CD4-positive, alpha-beta T cell treated with Interleukin-15 for 1 hour (primary cell): ENCODE measurements at regions not wholly inside any gene's neighbourhood (a gene's known extent, or its start where the extent isn't known, plus 50 kb on each side); places are given as distances from the start of the nearest gene placed in this dataset.
"Not testable (repeated sequence)": the region's sequence is repeated elsewhere in the genome, so short reads cannot be mapped to it uniquely, and the experiment has no call there.

ENCODE experiments used
- DNase-seq: peaks from one replicate; pipeline ENCODE4 v3.0.0-alpha.2; 2020

- no peak for DNase-seq
Observed at GRCh38 chr2:234898534-234899053, 53.2 kb upstream of the SH3BP4 start.

GRCh38 chr2:234888442-234888841 lies 63.4 kb upstream of the SH3BP4 start:
- not testable (repeated sequence) for DNase-seq

DNA sequence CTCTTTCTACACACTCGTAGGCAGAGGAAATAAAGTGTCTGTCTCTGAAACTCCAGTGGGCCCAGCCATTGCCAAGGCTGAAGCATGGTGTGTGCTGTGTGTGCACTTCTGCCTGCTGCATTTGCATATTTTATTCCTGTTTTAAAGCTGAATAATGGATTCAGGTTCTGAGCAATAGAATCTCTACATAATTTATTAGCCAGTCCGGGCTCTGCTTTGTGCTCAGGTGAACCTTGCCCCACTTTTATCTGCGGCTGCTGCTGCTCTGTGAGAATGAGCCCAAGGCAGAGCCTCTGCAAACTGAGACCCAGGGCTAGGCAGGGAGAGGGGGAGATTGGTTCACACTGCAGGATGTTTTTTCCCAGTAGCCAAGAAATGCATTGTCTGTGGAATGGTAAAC lies 64.6 kb upstream of the SH3BP4 start:
- no peak for DNase-seq

DNA sequence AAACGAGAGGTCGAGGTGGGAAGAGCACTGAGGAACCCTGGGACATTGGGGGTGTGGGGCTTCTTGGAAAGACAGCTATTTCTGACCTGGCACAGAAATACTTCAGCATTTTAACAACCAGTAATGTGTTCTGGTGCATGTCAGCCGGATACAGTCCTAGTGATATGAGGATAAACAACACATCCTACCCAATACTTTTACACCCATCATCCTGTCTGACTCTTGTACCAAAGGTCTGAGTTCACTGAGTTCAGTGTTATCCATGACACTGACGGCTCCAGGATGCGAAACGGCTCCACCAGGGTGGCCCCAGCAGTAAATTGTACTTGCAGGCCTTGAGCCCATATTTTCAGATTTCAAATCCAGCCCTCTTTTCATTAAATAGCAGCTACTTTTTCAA lies 65.9 kb upstream of the SH3BP4 start:
- DNase-seq = no peak

- DNase-seq = no peak
Observed at GRCh38 chr2:234885118-234885517, 66.7 kb upstream of the SH3BP4 start.

GRCh38 chr2:234884591-234884990 lies 67.2 kb upstream of the SH3BP4 start:
- DNase-seq = no peak

- peak; percentile 30 for DNase-seq
Observed at GRCh38 chr2:234881413-234882241, 70.2 kb upstream of the SH3BP4 start.

GRCh38 chr2:234880551-234881211 lies 71.1 kb upstream of the SH3BP4 start:
- DNase-seq = no peak

- DNase-seq = no peak
Observed at GRCh38 chr2:234879671-234880455, 72.0 kb upstream of the SH3BP4 start.

DNA sequence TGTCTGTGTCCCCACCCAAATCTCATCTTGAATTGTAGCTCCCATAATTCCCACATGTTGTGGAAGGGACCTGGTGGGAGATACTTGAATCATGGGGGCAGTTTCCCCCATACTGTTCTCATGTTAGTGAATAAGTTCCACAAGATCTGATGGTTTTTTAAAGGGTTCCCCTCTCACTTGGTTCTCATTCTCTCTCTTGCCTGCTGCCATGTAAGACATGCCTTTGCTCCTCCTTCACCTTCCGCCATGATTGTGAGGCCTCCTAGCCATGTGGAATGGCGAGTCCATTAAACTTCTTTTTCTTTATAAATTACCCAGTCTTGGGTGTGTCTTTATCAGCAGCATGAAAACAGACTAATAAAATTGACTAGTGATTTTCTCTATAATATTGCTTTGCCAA lies 75.2 kb upstream of the SH3BP4 start:
- not testable (repeated sequence) for DNase-seq

DNA sequence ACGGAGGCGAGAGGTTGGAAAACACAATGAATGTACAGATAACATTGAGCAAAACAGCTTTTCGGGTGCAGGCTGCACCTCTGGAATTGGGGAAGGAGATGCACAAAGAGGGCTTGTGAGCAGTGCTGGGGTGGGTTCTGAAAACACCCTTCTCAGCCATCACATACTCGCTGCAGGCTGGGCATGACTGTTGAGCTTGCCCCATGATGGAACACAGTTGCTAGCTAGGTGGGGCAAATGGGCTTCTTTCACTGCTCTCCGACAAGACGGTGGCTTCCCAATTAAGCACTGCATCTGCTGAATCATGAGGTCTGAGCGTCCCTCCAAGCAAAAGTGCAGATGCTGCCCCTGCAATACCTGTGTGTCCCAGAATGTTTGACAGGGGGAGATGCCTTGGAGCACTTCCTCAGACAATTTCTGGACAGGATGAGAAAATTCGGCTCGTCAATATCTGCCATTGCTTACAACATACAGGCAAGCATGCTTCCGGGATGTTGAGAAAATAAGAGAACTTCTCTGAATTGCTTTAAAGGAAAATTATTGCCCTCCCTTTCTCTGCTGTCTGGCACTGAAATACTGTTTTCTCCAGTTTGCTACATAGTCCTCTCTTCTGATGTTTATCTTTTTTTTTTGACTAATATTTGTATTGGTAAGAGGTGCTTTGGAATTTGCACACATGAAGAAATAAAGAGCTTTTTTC lies 77.3 kb upstream of the SH3BP4 start:
- DNase-seq = no peak

DNA sequence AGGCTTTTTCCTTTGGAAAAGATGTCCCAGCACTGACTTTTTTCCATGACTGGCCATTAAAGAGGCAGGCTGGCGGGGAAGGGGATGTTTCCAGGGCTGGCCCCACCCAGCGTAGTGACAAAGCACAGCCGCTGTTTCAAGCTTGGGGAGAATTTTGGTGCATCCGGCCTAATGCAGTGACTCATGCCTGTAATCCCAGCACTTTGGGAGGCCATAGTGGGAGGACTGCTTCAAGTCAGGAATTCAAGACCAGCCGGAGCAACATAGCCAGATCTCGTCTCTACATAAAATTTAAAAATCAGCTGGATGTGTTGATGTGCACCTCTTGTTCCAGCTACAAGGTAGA lies 78.0 kb upstream of the SH3BP4 start:
- no peak for DNase-seq

- no peak for DNase-seq
Observed at GRCh38 chr2:234873103-234873827, 78.6 kb upstream of the SH3BP4 start.

- no peak for DNase-seq
Observed at GRCh38 chr2:234869969-234870368, 81.8 kb upstream of the SH3BP4 start.

GRCh38 chr2:234869164-234869563 lies 82.7 kb upstream of the SH3BP4 start:
- DNase-seq = no peak

DNA sequence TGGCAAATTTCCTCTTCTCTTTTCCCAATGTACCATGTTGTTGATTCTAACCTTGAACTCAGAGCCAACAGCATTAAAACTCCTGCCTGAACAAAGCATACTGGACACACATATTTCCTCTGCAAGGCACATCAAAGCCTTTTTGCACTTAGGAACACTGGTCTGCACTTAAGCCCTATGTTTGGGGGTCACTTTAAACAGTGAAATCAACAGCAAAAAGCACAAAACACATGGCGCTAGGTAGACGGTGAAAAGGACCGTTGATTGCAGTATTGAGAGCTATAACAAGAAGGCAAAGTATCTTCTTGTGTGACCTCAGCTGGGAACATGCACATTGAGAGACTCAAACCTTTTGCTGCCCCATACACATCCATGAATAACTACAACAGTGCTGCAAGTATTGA lies 83.9 kb upstream of the SH3BP4 start:
- no peak for DNase-seq

DNA sequence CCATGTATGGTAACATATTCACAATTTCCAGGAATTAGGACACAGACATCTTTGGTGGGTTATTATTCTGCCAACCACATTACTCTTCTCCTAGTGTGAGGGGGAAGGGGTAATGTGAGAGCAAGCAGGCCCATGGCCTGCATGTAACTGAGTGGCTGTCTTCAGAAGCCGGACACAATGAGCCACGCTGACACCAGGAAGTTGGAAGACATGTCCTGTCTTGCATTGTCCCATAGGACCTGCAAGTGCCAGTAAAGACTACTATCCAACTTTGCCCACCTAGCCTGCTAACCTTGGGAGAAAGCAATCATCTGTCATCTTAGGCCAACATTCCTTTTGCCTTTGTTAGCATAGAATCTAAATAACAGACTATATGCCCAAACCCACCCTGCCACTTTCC lies 86.2 kb upstream of the SH3BP4 start:
- no peak for DNase-seq

DNA sequence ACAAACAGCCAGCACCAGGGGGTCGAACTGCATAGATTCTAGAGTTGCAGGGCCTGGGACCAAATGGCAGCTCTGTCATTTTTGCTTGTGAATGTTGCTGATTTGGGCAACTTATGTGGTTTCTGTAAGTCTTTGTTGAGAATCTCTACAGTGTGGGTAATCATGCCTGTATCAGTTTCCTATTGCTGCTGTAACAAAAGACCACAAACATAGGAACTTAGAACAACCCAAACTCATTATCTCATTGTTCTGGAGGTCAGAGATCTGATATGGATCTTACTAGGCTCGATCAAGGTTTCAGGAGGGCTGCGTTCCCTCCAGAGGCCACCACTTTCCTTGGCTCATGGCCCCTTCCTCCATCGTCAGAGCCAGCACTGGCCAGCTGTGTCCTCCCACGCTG lies 86.8 kb upstream of the SH3BP4 start:
- no peak for DNase-seq

DNA sequence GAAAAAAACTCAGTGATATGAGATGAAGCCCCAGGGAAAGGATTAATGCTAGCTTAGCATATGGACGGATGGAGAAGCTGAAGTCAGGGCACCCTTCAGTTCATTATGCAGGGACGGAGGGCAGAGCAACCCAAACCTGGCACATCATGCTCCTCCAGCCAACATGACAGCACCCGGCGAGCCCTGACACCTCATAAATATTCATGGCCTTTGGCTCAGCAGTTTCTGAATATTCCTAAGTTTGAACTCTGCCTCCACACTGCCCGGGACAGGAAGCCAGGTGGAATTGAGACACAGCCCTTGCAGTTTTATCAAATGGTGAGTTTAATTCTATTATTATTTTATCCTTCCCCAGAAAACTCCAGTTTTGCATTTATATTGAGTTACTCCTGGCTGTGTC lies 87.3 kb upstream of the SH3BP4 start:
- DNase-seq = no peak

GRCh38 chr2:234863043-234863934 lies 88.5 kb upstream of the SH3BP4 start:
- no peak for DNase-seq
